SK-N-SH treated with all-trans-retinoic acid at 6 μM for 48 hours (cell line): ENCODE measurements at regions not wholly inside any gene's neighbourhood (a gene's known extent, or its start where the extent isn't known, plus 50 kb on each side); places are given as distances from the start of the nearest gene placed in this dataset.

Experiments
- ATAC-seq: fragments of 200-7000 bp; cut with Tn5 transposase; 3 replicates; pipeline ENCODE4 v1.9.1; 2020; ENCODE audit warnings: mild to moderate bottlenecking, moderate library complexity
- ARNTL ChIP-seq: fragments of 450-650 bp; formaldehyde crosslinking; IDR thresholded peaks from 2 replicates; pipeline ENCODE4 v1.5.0; 2020; ENCODE audit warnings: low read depth, mild to moderate bottlenecking, moderate library complexity, borderline replicate concordance
- ESRRG ChIP-seq: fragments of 250-450 bp; sonication (Bioruptor Pico); IDR thresholded peaks from 2 replicates; pipeline ENCODE4 v1.6.1; 2021; ENCODE audit warnings: mild to moderate bottlenecking
- GLIS3 ChIP-seq: fragments of 250-450 bp; sonication (Bioruptor Pico); IDR thresholded peaks from 2 replicates; pipeline ENCODE4 v1.5.0; 2020; ENCODE audit warnings: mild to moderate bottlenecking, moderate library complexity
- ISL1 ChIP-seq: fragments of 250-450 bp; sonication (Bioruptor Pico); IDR thresholded peaks from 2 replicates; pipeline ENCODE4 v2.1.2; 2022; ENCODE audit warnings: mild to moderate bottlenecking, moderate library complexity
- OSR1 ChIP-seq: fragments of 250-450 bp; sonication (Bioruptor Pico); IDR thresholded peaks from 2 replicates; pipeline ENCODE4 v1.8.0; 2022; ENCODE audit warnings: moderate library complexity, mild to moderate bottlenecking, inconsistent platforms
- RARB ChIP-seq: fragments of 250-450 bp; sonication (Bioruptor Pico); IDR thresholded peaks from 2 replicates; pipeline ENCODE4 v1.8.0; 2021; ENCODE audit warnings: mild to moderate bottlenecking, moderate library complexity
- SNAI2 ChIP-seq: fragments of 250-450 bp; sonication (Bioruptor Pico); IDR thresholded peaks from 2 replicates; pipeline ENCODE4 v1.5.0; 2020; ENCODE audit warnings: mild to moderate bottlenecking, moderate library complexity
- TCF4 ChIP-seq: fragments of 250-450 bp; sonication (Bioruptor Pico); IDR thresholded peaks from 2 replicates; pipeline ENCODE4 v1.8.0; 2021; ENCODE audit warnings: mild to moderate bottlenecking, moderate library complexity, borderline replicate concordance
- ZC3H10 ChIP-seq: fragments of 250-450 bp; sonication (Bioruptor Pico); IDR thresholded peaks from 2 replicates; pipeline ENCODE4 v1.5.1; 2021; ENCODE audit warnings: mild to moderate bottlenecking, moderate library complexity
- ZFP3 ChIP-seq: fragments of 250-450 bp; sonication (Bioruptor Pico); IDR thresholded peaks from 2 replicates; pipeline ENCODE4 v1.5.0; 2020; ENCODE audit warnings: mild to moderate bottlenecking, moderate library complexity
- ZFP30 ChIP-seq: fragments of 450-650 bp; formaldehyde crosslinking; IDR thresholded peaks from 2 replicates; pipeline ENCODE4 v1.5.0; 2022; ENCODE audit warnings: mild to moderate bottlenecking, moderate library complexity
- ZNF565 ChIP-seq: fragments of 450-650 bp; formaldehyde crosslinking; conservative IDR thresholded peaks from 2 replicates; pipeline ENCODE4 v1.5.0; 2020; ENCODE audit warnings: low read depth, mild to moderate bottlenecking, moderate library complexity
- ZNF8 ChIP-seq: fragments of 450-650 bp; formaldehyde crosslinking; IDR thresholded peaks from 2 replicates; pipeline ENCODE4 v1.5.0; 2020; ENCODE audit warnings: mild to moderate bottlenecking, moderate library complexity
- TF ChIP-seq, protein P1 (sequence below): fragments of 250-450 bp; sonication (Bioruptor Pico); IDR thresholded peaks from 2 replicates; pipeline ENCODE4 v1.8.0; 2021; ENCODE audit warnings: low read depth, mild to moderate bottlenecking, moderate library complexity, borderline replicate concordance
- TF ChIP-seq, protein P2 (sequence below): fragments of 250-450 bp; sonication (Bioruptor Pico); IDR thresholded peaks from 2 replicates; pipeline ENCODE4 v1.5.1; 2021; ENCODE audit warnings: mild to moderate bottlenecking, moderate library complexity
- TF ChIP-seq, protein P3 (sequence below): fragments of 250-450 bp; sonication (Bioruptor Pico); IDR thresholded peaks from 2 replicates; pipeline ENCODE4 v1.5.1; 2020; ENCODE audit warnings: low read depth, mild to moderate bottlenecking, moderate library complexity
- TF ChIP-seq, protein P4 (sequence below): fragments of 250-450 bp; sonication (Bioruptor Pico); IDR thresholded peaks from 2 replicates; pipeline ENCODE4 v1.8.0; 2020; ENCODE audit warnings: mild to moderate bottlenecking, moderate library complexity, borderline replicate concordance
- TF ChIP-seq, protein P5 (sequence below): fragments of 250-450 bp; sonication (Bioruptor Pico); IDR thresholded peaks from 2 replicates; pipeline ENCODE4 v1.5.0; 2020; ENCODE audit warnings: mild to moderate bottlenecking, moderate library complexity

DNA sequence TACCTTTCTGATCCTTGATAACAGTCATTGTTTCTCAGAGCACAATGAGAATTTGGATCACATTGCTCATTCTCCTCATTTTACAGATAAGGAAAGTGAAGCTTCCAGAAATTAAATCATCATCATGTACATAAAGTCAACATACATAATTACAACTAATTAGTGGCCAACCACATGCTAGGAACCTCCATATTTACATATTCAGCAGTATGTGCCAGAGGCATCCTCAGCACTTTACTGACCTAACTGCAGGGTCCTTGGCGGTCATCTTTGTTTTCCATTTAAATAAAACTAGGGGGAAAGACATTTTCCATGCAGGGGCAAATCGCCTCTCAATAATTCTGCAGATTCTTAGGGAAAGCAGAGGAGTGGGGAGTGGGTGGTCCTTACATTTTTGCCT, 752.9 kb downstream of the KCNJ2 start:
- ATAC-seq = no peak
- TF ChIP-seq, protein P1, sequence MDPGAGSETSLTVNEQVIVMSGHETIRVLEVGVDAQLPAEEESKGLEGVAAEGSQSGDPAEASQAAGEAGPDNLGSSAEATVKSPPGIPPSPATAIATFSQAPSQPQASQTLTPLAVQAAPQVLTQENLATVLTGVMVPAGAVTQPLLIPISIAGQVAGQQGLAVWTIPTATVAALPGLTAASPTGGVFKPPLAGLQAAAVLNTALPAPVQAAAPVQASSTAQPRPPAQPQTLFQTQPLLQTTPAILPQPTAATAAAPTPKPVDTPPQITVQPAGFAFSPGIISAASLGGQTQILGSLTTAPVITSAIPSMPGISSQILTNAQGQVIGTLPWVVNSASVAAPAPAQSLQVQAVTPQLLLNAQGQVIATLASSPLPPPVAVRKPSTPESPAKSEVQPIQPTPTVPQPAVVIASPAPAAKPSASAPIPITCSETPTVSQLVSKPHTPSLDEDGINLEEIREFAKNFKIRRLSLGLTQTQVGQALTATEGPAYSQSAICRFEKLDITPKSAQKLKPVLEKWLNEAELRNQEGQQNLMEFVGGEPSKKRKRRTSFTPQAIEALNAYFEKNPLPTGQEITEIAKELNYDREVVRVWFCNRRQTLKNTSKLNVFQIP (CRISPR knock-in tag) = no peak
- TF ChIP-seq ZNF8 (CRISPR knock-in tag) (no peak), RARB (CRISPR knock-in tag) (no peak), GLIS3 (CRISPR knock-in tag) (no peak), ISL1 (no peak), SNAI2 (no peak), ZC3H10 (CRISPR knock-in tag) (no peak), TCF4 (CRISPR knock-in tag) (no peak), ZFP30 (CRISPR knock-in tag) (no peak), ARNTL (CRISPR knock-in tag) (no peak), OSR1 (CRISPR knock-in tag) (no peak), ESRRG (CRISPR knock-in tag) (no peak)
- TF ChIP-seq, protein P2, sequence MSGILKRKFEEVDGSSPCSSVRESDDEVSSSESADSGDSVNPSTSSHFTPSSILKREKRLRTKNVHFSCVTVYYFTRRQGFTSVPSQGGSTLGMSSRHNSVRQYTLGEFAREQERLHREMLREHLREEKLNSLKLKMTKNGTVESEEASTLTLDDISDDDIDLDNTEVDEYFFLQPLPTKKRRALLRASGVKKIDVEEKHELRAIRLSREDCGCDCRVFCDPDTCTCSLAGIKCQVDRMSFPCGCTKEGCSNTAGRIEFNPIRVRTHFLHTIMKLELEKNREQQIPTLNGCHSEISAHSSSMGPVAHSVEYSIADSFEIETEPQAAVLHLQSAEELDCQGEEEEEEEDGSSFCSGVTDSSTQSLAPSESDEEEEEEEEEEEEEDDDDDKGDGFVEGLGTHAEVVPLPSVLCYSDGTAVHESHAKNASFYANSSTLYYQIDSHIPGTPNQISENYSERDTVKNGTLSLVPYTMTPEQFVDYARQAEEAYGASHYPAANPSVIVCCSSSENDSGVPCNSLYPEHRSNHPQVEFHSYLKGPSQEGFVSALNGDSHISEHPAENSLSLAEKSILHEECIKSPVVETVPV (CRISPR knock-in tag) = no peak
- TF ChIP-seq, protein P3, sequence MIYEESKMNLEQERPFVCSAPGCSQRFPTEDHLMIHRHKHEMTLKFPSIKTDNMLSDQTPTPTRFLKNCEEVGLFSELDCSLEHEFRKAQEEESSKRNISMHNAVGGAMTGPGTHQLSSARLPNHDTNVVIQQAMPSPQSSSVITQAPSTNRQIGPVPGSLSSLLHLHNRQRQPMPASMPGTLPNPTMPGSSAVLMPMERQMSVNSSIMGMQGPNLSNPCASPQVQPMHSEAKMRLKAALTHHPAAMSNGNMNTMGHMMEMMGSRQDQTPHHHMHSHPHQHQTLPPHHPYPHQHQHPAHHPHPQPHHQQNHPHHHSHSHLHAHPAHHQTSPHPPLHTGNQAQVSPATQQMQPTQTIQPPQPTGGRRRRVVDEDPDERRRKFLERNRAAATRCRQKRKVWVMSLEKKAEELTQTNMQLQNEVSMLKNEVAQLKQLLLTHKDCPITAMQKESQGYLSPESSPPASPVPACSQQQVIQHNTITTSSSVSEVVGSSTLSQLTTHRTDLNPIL (CRISPR knock-in tag) = no peak
- TF ChIP-seq, protein P4, sequence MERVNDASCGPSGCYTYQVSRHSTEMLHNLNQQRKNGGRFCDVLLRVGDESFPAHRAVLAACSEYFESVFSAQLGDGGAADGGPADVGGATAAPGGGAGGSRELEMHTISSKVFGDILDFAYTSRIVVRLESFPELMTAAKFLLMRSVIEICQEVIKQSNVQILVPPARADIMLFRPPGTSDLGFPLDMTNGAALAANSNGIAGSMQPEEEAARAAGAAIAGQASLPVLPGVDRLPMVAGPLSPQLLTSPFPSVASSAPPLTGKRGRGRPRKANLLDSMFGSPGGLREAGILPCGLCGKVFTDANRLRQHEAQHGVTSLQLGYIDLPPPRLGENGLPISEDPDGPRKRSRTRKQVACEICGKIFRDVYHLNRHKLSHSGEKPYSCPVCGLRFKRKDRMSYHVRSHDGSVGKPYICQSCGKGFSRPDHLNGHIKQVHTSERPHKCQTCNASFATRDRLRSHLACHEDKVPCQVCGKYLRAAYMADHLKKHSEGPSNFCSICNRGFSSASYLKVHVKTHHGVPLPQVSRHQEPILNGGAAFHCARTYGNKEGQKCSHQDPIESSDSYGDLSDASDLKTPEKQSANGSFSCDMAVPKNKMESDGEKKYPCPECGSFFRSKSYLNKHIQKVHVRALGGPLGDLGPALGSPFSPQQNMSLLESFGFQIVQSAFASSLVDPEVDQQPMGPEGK (CRISPR knock-in tag) = no peak
- TF ChIP-seq, protein P5, sequence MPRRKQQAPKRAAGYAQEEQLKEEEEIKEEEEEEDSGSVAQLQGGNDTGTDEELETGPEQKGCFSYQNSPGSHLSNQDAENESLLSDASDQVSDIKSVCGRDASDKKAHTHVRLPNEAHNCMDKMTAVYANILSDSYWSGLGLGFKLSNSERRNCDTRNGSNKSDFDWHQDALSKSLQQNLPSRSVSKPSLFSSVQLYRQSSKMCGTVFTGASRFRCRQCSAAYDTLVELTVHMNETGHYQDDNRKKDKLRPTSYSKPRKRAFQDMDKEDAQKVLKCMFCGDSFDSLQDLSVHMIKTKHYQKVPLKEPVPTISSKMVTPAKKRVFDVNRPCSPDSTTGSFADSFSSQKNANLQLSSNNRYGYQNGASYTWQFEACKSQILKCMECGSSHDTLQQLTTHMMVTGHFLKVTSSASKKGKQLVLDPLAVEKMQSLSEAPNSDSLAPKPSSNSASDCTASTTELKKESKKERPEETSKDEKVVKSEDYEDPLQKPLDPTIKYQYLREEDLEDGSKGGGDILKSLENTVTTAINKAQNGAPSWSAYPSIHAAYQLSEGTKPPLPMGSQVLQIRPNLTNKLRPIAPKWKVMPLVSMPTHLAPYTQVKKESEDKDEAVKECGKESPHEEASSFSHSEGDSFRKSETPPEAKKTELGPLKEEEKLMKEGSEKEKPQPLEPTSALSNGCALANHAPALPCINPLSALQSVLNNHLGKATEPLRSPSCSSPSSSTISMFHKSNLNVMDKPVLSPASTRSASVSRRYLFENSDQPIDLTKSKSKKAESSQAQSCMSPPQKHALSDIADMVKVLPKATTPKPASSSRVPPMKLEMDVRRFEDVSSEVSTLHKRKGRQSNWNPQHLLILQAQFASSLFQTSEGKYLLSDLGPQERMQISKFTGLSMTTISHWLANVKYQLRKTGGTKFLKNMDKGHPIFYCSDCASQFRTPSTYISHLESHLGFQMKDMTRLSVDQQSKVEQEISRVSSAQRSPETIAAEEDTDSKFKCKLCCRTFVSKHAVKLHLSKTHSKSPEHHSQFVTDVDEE (CRISPR knock-in tag) = no peak

DNA sequence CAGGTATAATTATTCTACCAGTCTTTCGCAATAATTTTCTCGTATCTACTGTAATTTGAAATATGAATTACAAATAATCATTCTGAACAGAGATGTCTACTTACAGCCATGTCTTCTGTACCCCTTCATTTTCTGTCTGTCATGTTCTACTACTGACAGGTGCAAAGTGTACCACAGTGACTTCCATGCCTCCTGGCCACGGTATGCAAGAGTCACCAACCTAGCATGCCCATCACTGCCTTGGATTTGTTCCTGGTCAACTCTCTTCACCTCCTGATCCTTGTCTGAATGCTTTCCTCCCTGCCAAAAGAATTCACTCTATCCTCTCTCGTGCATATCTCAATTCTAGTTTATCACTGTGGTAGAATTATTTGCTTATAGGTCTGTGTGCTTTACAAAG, 755.4 kb downstream of the KCNJ2 start:
- ATAC-seq = no peak
- TF ChIP-seq ARNTL (CRISPR knock-in tag) = no peak
- TF ChIP-seq, protein P3 (CRISPR knock-in tag) = no peak
- TF ChIP-seq ZNF565 = no peak

DNA sequence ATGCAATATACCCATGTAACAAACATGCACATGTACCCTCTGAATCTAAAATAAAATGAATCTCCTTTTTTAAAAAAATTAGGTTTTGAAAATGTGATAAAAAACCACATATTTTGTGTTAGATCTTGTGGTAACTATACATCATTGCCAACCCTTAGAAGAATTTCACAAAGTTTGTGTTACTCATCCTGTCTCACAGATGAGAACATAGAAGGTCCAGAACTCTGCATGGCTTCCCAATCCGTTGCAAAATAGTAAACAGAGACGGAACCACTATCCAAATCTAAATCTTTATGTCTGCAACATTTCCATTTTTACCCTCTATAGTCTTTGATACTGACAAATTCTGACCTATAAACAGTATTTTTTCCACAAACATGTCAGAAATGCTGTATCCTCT, 759.9 kb downstream of the KCNJ2 start:
- no peak for ATAC-seq
- no peak for TF ChIP-seq ESRRG (CRISPR knock-in tag)
- no peak for TF ChIP-seq TCF4 (CRISPR knock-in tag)

DNA sequence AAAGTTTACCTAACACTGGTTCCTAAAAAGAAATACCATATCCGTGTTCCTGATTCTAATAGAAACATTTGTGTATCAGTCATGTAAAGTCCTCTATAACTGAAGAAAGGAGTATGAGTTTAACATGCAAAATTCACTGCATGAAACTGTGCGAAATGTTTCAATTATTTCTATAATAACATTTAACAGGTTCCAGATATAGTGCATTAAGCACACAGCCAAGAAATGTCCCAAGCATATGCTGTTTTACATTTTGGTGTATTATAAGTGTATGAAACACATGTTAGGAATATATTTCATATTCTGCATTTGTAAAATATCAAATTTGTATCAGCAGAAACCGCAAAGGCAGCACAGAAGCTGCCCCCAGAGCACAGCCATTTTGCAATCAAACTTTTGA, 764.9 kb downstream of the KCNJ2 start:
- no peak for ATAC-seq
- no peak for TF ChIP-seq SNAI2
- TF ChIP-seq ZC3H10 (CRISPR knock-in tag) = no peak
- no peak for TF ChIP-seq OSR1 (CRISPR knock-in tag)
- no peak for TF ChIP-seq GLIS3 (CRISPR knock-in tag)
- no peak for TF ChIP-seq ARNTL (CRISPR knock-in tag)
- TF ChIP-seq ZFP3 (CRISPR knock-in tag) = no peak
- TF ChIP-seq ZFP30 (CRISPR knock-in tag) = no peak
- no peak for TF ChIP-seq ZNF565
- TF ChIP-seq, protein P4 (CRISPR knock-in tag) = no peak
- TF ChIP-seq, protein P2 (CRISPR knock-in tag) = no peak
- no peak for TF ChIP-seq ZNF8 (CRISPR knock-in tag)
- TF ChIP-seq, protein P1 (CRISPR knock-in tag) = no peak
- no peak for TF ChIP-seq RARB (CRISPR knock-in tag)
